Activated naive CD4-positive, alpha-beta T cell treated with anti-CD3 and anti-CD28 coated beads, Interleukin-2, amount 50 U/mL, for 24 hours (primary cell): ENCODE measurements at regions not wholly inside any gene's neighbourhood (a gene's known extent, or its start where the extent isn't known, plus 50 kb on each side); places are given as distances from the start of the nearest gene placed in this dataset.

Experiments used
- H3K27ac Mint-ChIP-seq: one replicate; pipeline ENCODE4 v1.8.0; 2021; ENCODE audit warnings: mild to moderate bottlenecking, mixed read lengths
- H3K27me3 Mint-ChIP-seq: one replicate; pipeline ENCODE4 v1.8.0; 2021; ENCODE audit warnings: mixed read lengths
- H3K36me3 Mint-ChIP-seq: one replicate; pipeline ENCODE4 v1.8.0; 2021; ENCODE audit warnings: mixed read lengths
- H3K4me1 Mint-ChIP-seq: one replicate; pipeline ENCODE4 v1.8.0; 2021; ENCODE audit warnings: mixed read lengths
- H3K4me3 Mint-ChIP-seq: one replicate; pipeline ENCODE4 v1.8.0; 2021; ENCODE audit warnings: mild to moderate bottlenecking, mixed read lengths
- H3K9me3 Mint-ChIP-seq: one replicate; pipeline ENCODE4 v1.8.0; 2021; ENCODE audit warnings: mixed read lengths

DNA sequence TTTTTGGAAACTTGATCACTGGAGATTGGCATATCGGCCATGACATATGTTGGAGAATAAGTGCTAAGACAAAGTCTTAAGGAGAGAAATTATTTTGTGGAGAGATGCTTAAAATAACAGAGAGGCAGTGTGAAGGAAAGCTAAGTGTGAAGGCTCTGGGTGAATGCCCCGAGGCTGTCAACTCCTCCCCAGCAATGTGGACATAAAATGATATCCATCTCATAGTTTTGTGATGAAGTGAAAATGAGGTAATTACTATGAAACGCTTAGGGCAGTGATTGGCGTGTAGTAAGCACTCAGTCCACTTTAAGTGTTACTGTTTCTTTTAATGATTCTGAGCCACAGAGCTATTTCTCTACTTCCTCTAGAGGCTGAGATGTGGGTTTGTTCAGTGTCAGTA lies 195.8 kb upstream of the KLF12 start:
- peaks cover 4% of the 10 kb centered on the region for H3K4me1 Mint-ChIP-seq
- no peak overlapping the region for H3K4me3 Mint-ChIP-seq
- peaks cover 27% of the 10 kb centered on the region for H3K36me3 Mint-ChIP-seq
- H3K27ac Mint-ChIP-seq: no peak overlapping the region
- no peaks in the 10 kb centered on the region for H3K27me3 Mint-ChIP-seq
- no peaks in the 10 kb centered on the region for H3K9me3 Mint-ChIP-seq

- no peak overlapping the region for H3K4me3 Mint-ChIP-seq
- no peaks in the 10 kb centered on the region for H3K9me3 Mint-ChIP-seq
- peaks cover 4% of the 10 kb centered on the region for H3K4me1 Mint-ChIP-seq
- no peaks in the 10 kb centered on the region for H3K27me3 Mint-ChIP-seq
- H3K36me3 Mint-ChIP-seq: peaks cover 20% of the 10 kb centered on the region
- no peak overlapping the region for H3K27ac Mint-ChIP-seq
Measured at GRCh38 chr13:74325106-74325505, 190.9 kb upstream of the KLF12 start.

DNA sequence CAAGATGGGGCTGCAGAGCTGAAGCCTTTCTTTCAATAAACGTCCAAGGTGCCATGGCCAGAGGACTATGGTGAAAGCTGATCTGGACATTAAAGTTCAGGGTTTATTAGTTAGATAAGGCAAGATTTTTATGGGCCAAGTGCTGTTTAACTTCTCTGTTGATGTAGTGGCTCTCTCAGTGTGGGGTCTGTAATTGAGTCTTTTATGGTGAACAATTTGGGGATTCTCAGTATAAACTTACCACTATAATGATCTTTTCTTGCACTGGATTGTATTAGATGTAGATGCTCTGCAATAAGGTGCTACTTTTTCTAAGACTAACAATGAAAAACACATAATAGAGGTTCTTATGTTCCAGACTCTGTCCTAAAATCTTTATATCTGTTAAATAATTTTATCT lies 190.1 kb upstream of the KLF12 start:
- Mint-ChIP-seq H3K4me1 (no peaks in the 10 kb centered on the region), H3K27me3 (no peaks in the 10 kb centered on the region), H3K27ac (no peak overlapping the region), H3K9me3 (no peaks in the 10 kb centered on the region), H3K4me3 (no peak overlapping the region), H3K36me3 (peaks cover 18% of the 10 kb centered on the region)

DNA sequence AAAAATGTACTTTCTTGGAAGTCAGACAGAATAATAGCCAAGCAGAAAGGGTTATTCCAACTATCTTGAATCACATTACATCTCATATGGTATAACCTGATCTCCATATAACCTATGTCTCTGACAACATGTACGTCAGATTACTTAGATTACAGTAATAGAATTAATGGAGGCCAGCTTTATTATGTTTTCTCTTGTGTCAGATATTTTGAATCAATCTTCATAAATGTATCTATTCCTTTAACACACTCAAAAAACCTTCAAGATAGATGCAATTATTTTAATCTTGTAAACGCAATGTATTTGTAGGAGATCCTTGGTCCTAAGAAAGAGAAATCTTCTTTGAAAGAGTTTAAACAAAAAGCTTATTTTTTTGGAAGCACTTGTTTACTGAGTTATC lies 188.4 kb upstream of the KLF12 start:
- no peaks in the 10 kb centered on the region for H3K9me3 Mint-ChIP-seq
- H3K4me3 Mint-ChIP-seq: no peak overlapping the region
- no peak overlapping the region for H3K27ac Mint-ChIP-seq
- H3K4me1 Mint-ChIP-seq: peaks cover 4% of the 10 kb centered on the region
- peaks cover 14% of the 10 kb centered on the region for H3K36me3 Mint-ChIP-seq
- no peaks in the 10 kb centered on the region for H3K27me3 Mint-ChIP-seq

- H3K27me3 Mint-ChIP-seq: no peaks in the 10 kb centered on the region
- H3K27ac Mint-ChIP-seq: no peak overlapping the region
- H3K4me1 Mint-ChIP-seq: peaks cover 18% of the 10 kb centered on the region
- no peak overlapping the region for H3K4me3 Mint-ChIP-seq
- H3K9me3 Mint-ChIP-seq: no peaks in the 10 kb centered on the region
- peaks cover 5% of the 10 kb centered on the region for H3K36me3 Mint-ChIP-seq
Measured at GRCh38 chr13:74320282-74320681, 186.1 kb upstream of the KLF12 start.

- Mint-ChIP-seq H3K36me3 (peaks cover 14% of the 10 kb centered on the region), H3K9me3 (no peaks in the 10 kb centered on the region), H3K27ac (no peak overlapping the region), H3K4me3 (no peak overlapping the region), H3K4me1 (peaks cover 27% of the 10 kb centered on the region), H3K27me3 (no peaks in the 10 kb centered on the region)
Measured at GRCh38 chr13:74316547-74316946, 182.3 kb upstream of the KLF12 start.

GRCh38 chr13:74306496-74306895 lies 172.3 kb upstream of the KLF12 start:
- Mint-ChIP-seq H3K4me1 (peaks cover 20% of the 10 kb centered on the region), H3K36me3 (peaks cover 13% of the 10 kb centered on the region), H3K4me3 (no peak overlapping the region), H3K27me3 (no peaks in the 10 kb centered on the region), H3K27ac (no peak overlapping the region), H3K9me3 (no peaks in the 10 kb centered on the region)

- no peaks in the 10 kb centered on the region for H3K27me3 Mint-ChIP-seq
- no peaks in the 10 kb centered on the region for H3K9me3 Mint-ChIP-seq
- H3K36me3 Mint-ChIP-seq: peaks cover 13% of the 10 kb centered on the region
- H3K4me3 Mint-ChIP-seq: no peak overlapping the region
- H3K4me1 Mint-ChIP-seq: peaks cover 20% of the 10 kb centered on the region
- no peak overlapping the region for H3K27ac Mint-ChIP-seq
Measured at GRCh38 chr13:74305876-74306275, 171.7 kb upstream of the KLF12 start.

DNA sequence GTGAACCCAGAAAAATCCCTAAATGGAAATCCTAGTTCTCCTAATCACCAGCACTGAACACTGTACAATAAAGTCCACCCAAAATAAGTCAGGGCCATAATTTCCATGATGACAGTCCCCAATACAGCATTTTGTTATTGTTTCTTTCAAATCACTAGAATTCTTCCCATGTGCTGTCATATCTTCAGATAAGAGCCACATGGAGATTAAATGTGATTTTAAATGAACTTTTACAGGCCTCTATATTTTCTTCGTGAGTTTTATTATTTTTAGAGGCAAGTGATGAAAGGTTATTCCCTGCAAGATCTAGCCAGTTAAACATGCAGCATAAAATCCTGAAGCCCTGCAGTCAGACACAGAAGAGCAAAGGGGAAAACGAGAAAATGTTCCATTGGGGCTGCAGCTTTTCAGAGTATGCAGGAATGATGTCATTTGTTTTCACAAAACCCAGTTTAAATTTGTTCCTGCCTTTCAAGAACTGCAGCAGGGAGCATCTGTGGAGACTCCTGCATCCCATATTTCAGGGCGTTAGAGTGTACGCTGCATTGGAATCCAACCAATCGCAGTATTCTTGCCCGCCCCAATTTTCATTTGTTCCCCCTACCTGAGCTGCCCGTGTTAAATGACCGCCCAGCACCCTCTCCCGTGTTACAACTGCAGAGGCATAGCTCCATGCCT lies 167.2 kb upstream of the KLF12 start:
- H3K4me1 Mint-ChIP-seq: peaks cover 16% of the 10 kb centered on the region
- H3K36me3 Mint-ChIP-seq: peaks cover 17% of the 10 kb centered on the region
- H3K27ac Mint-ChIP-seq: no peak overlapping the region
- H3K9me3 Mint-ChIP-seq: no peaks in the 10 kb centered on the region
- no peaks in the 10 kb centered on the region for H3K27me3 Mint-ChIP-seq
- no peak overlapping the region for H3K4me3 Mint-ChIP-seq

- Mint-ChIP-seq H3K27me3 (no peaks in the 10 kb centered on the region), H3K9me3 (no peaks in the 10 kb centered on the region)
Measured at GRCh38 chr13:74300162-74300561, 166.0 kb upstream of the KLF12 start.

DNA sequence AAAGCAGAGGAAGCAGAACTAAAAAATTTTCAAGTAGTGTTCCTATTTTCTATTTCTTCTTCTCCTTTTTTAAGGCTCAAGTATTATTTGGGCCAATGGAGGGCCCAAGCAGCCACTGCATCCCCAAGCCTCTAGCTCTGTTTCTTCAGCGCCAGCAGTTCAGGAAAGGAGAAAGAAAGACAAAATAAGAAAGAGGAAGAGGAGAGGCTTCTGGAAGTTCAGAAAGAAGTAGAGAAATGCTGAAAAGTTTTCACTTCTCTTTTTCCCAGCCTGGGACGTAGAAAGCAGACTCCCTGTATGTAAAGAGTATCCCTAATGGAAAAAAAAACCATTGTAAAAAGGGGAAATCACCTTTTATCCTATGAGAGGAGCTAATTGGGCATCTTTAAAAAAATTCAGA lies 165.5 kb upstream of the KLF12 start:
- H3K36me3 Mint-ChIP-seq: peaks cover 23% of the 10 kb centered on the region

More at GRCh38 chr13:74300162-74300561, 166.0 kb upstream of the KLF12 start:
- Mint-ChIP-seq H3K4me1 (peaks cover 14% of the 10 kb centered on the region), H3K36me3 (peaks cover 22% of the 10 kb centered on the region), H3K4me3 (no peak overlapping the region), H3K27ac (no peak overlapping the region)

DNA sequence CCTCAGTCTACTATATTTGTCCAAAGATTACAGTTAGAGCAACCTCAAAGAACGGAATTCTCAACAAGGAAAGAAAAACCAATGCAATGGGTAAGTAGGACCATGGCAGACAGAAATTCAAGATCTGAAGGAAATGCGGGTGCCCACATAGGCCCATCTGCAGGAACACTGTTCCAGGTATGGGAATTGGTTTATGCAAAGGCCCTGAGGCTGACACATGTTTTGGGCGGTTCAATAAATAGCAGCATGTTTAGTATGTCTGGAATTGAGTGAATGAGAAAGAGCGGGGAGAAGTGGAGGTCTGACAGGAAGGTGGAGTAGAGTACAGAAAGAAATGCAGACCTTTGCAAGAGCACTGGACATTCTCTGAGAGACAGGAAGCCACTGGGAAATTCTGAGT lies 164.7 kb upstream of the KLF12 start:
- no peak overlapping the region for H3K27ac Mint-ChIP-seq
- H3K4me3 Mint-ChIP-seq: no peak overlapping the region
- H3K36me3 Mint-ChIP-seq: peaks cover 23% of the 10 kb centered on the region
- H3K27me3 Mint-ChIP-seq: no peaks in the 10 kb centered on the region
- no peaks in the 10 kb centered on the region for H3K9me3 Mint-ChIP-seq
- H3K4me1 Mint-ChIP-seq: peaks cover 19% of the 10 kb centered on the region

More for the DNA sequence above, 165.5 kb upstream of the KLF12 start:
- Mint-ChIP-seq H3K9me3 (no peaks in the 10 kb centered on the region), H3K4me3 (no peak overlapping the region), H3K4me1 (peaks cover 18% of the 10 kb centered on the region), H3K27me3 (no peaks in the 10 kb centered on the region), H3K27ac (no peak overlapping the region)

DNA sequence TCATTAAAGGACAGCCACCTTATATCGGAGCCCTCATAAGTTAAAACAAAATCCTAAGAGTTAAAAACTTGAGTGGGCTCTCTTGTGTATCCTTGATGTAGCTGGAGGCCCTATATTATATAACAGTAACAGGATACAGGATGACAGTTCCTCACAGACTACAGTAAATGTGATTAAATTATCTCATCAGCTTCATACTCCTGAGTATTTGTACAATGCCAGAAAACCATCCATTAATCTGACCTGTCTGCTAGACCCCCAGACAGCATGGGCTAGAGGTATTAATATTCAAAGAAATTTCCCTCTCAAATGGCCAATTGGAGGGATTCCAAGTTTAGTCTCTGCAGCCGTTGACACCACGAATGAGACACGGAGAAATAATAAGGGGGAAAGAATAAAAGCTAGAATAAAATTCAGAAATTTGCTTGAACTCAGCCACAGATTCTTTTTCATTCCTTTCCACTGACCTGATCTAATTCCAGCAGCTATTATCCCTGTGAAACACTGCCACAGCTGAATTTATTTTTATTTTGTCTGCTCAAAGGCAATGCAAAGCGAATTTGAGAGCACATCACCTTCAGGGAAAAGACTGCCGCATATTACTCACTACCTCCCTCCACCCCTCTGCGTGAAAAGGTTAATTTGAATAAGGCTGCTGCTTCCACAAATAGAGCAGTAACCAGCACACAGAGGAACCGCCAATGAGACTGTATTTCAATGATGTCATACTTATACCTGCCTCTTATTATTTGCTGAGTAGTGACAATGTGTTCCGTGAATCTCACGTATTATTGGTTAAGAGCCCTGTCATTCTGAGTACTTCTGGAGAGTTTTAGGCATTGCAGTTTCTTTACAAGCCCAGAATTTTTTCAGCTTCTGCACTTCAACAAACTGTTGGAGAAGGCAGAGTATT lies 155.9 kb upstream of the KLF12 start:
- peak overlapping the region; percentile 56 for H3K27ac Mint-ChIP-seq
- no peaks in the 10 kb centered on the region for H3K9me3 Mint-ChIP-seq
- no peaks in the 10 kb centered on the region for H3K27me3 Mint-ChIP-seq
- peaks cover 72% of the 10 kb centered on the region for H3K4me1 Mint-ChIP-seq
- H3K36me3 Mint-ChIP-seq: peaks cover 1% of the 10 kb centered on the region
- peak overlapping the region; percentile 75 for H3K4me3 Mint-ChIP-seq

GRCh38 chr13:74289107-74289506 lies 154.9 kb upstream of the KLF12 start:
- peaks cover 77% of the 10 kb centered on the region for H3K4me1 Mint-ChIP-seq
- no peaks in the 10 kb centered on the region for H3K27me3 Mint-ChIP-seq
- H3K4me3 Mint-ChIP-seq: peak overlapping the region; percentile 17
- peak overlapping the region; percentile 60 for H3K27ac Mint-ChIP-seq
- no peaks in the 10 kb centered on the region for H3K36me3 Mint-ChIP-seq
- H3K9me3 Mint-ChIP-seq: no peaks in the 10 kb centered on the region

DNA sequence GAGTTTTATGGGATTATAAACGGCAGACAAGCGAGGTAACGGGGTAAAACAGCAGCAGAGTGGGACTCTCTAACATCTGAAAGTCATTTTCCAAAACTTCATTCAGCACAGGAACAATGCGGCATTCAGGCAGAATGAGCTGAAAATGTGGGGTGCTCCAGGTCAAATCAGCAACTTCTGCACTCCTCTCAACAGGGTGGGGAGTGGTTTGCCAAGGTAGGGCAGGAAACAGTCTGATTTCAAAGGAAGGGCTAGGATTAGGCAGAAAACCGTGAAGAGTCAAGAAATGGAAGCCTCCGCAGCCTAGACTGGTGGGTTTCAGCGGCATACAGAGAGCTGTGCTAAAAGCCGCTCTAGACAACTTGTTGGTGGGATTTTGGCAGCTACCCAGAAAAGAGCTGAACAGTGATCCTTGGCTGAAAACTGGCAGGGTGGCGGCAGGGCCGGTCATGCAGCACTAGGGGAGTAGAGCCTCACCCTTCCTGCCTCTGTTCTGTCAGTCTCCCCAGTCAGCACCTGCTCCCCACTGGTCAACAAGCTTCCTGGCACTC lies 154.2 kb upstream of the KLF12 start:
- Mint-ChIP-seq H3K36me3 (no peaks in the 10 kb centered on the region), H3K9me3 (no peaks in the 10 kb centered on the region), H3K4me1 (peaks cover 79% of the 10 kb centered on the region), H3K4me3 (peak overlapping the region; percentile 82), H3K27ac (peak overlapping the region; percentile 96), H3K27me3 (no peaks in the 10 kb centered on the region)

GRCh38 chr13:74287724-74288169 lies 153.5 kb upstream of the KLF12 start:
- peak overlapping the region; percentile 82 for H3K4me3 Mint-ChIP-seq
- no peaks in the 10 kb centered on the region for H3K27me3 Mint-ChIP-seq
- H3K4me1 Mint-ChIP-seq: peaks cover 81% of the 10 kb centered on the region
- peak overlapping the region; percentile 96 for H3K27ac Mint-ChIP-seq
- no peaks in the 10 kb centered on the region for H3K36me3 Mint-ChIP-seq
- no peaks in the 10 kb centered on the region for H3K9me3 Mint-ChIP-seq
